ENCODE measurements at regions not wholly inside any gene's neighbourhood (a gene's known extent, or its start where the extent isn't known, plus 50 kb on each side); places are given as distances from the start of the nearest gene placed in this dataset.

GRCh38 chr16:79517156-79517555, 83.4 kb downstream of the MAF start:
- intact Hi-C loops (cut with micrococcal nuclease; ENCODE audit: unreplicated experiment) (no loop called here), in situ Hi-C loops (cut with HindIII; ENCODE audit: low pct_unique_long_range_greater_than_20kb, low sequenced_read_pairs) (no loop called here)
- ChIA-PET POLR2A (no interaction called here), CTCF (no interaction called here)
- TF ChIP-seq TCF7L2 (IDR thresholded peaks at IDR 0.05; ENCODE audit: low read depth, low read length) (no peak), POLR2AphosphoS5 (IDR thresholded peaks at IDR 0.05; ENCODE audit: low read depth, low read length) (no peak), REST (IDR thresholded peaks at IDR 0.05; ENCODE audit: insufficient read depth in 1 of 2, low read depth in 2 of 2, low read length in 1 of 2) (no peak), CTCF (IDR thresholded peaks at IDR 0.05) (no peak), SIN3A (IDR thresholded peaks at IDR 0.05; ENCODE audit: borderline replicate concordance, insufficient read depth, low read depth, low read length) (no peak)
- H3K36me3 ChIP-seq (ENCODE audit: control insufficient read depth, insufficient read depth, low read length): no peaks in the 10 kb centered on the region
- H3K9me3 ChIP-seq (ENCODE audit: control insufficient read depth, insufficient read depth, low read depth, low read length): no peaks in the 10 kb centered on the region
- BruUV-seq (replicated peaks): no TSS peak
- 0 out of 2 replicates have a peak, but pooled peaks cover 2% of the 10 kb centered on the region for H3K27me3 ChIP-seq (ENCODE audit: control insufficient read depth, insufficient read depth, low read length)
- H3K4me1 ChIP-seq (ENCODE audit: control insufficient read depth, insufficient read depth, low read length): no peaks in the 10 kb centered on the region
- no peak for DNase-seq (ENCODE audit: low read depth, low spot score)
- H3K27ac ChIP-seq (ENCODE audit: low read length): no peak overlapping the region
- ATAC-seq: no peak
- no peak overlapping the region for H3K4me3 ChIP-seq (ENCODE audit: low read depth in 2 of 2, low read length in 2 of 2)

GRCh38 chr16:79510879-79511278, 89.7 kb downstream of the MAF start:
- H3K27me3 ChIP-seq (ENCODE audit: control insufficient read depth, insufficient read depth, low read length): no peaks in the 10 kb centered on the region
- POLR2A ChIA-PET: no interaction called here
- CTCF ChIA-PET: no interaction called here
- in situ Hi-C loops (cut with HindIII; ENCODE audit: low pct_unique_long_range_greater_than_20kb, low sequenced_read_pairs): no loop called here
- no TSS peak for BruUV-seq (replicated peaks)
- ATAC-seq (no peak), DNase-seq (ENCODE audit: low read depth, low spot score) (no peak)
- no peak overlapping the region for H3K27ac ChIP-seq (ENCODE audit: low read length)
- intact Hi-C loops (cut with micrococcal nuclease; ENCODE audit: unreplicated experiment): no loop called here
- TF ChIP-seq REST (IDR thresholded peaks at IDR 0.05; ENCODE audit: insufficient read depth in 1 of 2, low read depth in 2 of 2, low read length in 1 of 2) (no peak), SIN3A (IDR thresholded peaks at IDR 0.05; ENCODE audit: borderline replicate concordance, insufficient read depth, low read depth, low read length) (no peak), CTCF (IDR thresholded peaks at IDR 0.05) (no peak), TCF7L2 (IDR thresholded peaks at IDR 0.05; ENCODE audit: low read depth, low read length) (no peak), POLR2AphosphoS5 (IDR thresholded peaks at IDR 0.05; ENCODE audit: low read depth, low read length) (no peak)
- no peaks in the 10 kb centered on the region for H3K36me3 ChIP-seq (ENCODE audit: control insufficient read depth, insufficient read depth, low read length)
- no peaks in the 10 kb centered on the region for H3K9me3 ChIP-seq (ENCODE audit: control insufficient read depth, insufficient read depth, low read depth, low read length)
- H3K4me3 ChIP-seq (ENCODE audit: low read depth in 2 of 2, low read length in 2 of 2): no peak overlapping the region
- H3K4me1 ChIP-seq (ENCODE audit: control insufficient read depth, insufficient read depth, low read length): no peaks in the 10 kb centered on the region
